ENCODE measurements at regions not wholly inside any gene's neighbourhood (a gene's known extent, or its start where the extent isn't known, plus 50 kb on each side); places are given as distances from the start of the nearest gene placed in this dataset.
"Not testable (repeated sequence)": the region's sequence is repeated elsewhere in the genome, so short reads cannot be mapped to it uniquely, and the experiment has no call there.

GRCh38 chr1:60791226-60791625 is 291.1 kb upstream of the NFIA start:
- CTCF ChIA-PET: no interaction called here

GRCh38 chr1:60773099-60773498 is 309.3 kb upstream of the NFIA start:
- H3K4me3 Mint-ChIP-seq; H3K27ac ChIP-seq (ENCODE audit: low read depth in 1 of 2, low read length in 2 of 2); H3K36me3 ChIP-seq (ENCODE audit: insufficient read depth, low read length); ATAC-seq (ENCODE audit: poor library complexity); H3K4me1 Mint-ChIP-seq (ENCODE audit: low read depth); H3K4me3 ChIP-seq (ENCODE audit: low read length); H3K9me3 Mint-ChIP-seq; H3K27me3 Mint-ChIP-seq; H3K4me1 ChIP-seq (ENCODE audit: insufficient read depth, low read length); H3K27ac Mint-ChIP-seq; H3K9me3 ChIP-seq (ENCODE audit: control insufficient read depth in 1 of 2, insufficient read depth in 1 of 2, low read length in 2 of 2); H3K27me3 ChIP-seq (ENCODE audit: control insufficient read depth in 1 of 2, insufficient read depth in 2 of 2, low read length in 2 of 2); H3K36me3 Mint-ChIP-seq (ENCODE audit: low read depth); intact Hi-C loops (cut with DNase I, micrococcal nuclease); DNase-seq; POLR2A ChIA-PET; CTCF ChIA-PET: not testable (repeated sequence)

More at GRCh38 chr1:60791226-60791625, 291.1 kb upstream of the NFIA start:
- no peak for ATAC-seq (ENCODE audit: poor library complexity)
- no peak for DNase-seq
- no peaks in the 10 kb centered on the region for H3K9me3 ChIP-seq (ENCODE audit: control insufficient read depth in 1 of 2, insufficient read depth in 1 of 2, low read length in 2 of 2)
- no peak overlapping the region for H3K4me3 ChIP-seq (ENCODE audit: low read length)
- H3K27me3 ChIP-seq (ENCODE audit: control insufficient read depth in 1 of 2, insufficient read depth in 2 of 2, low read length in 2 of 2): no peaks in the 10 kb centered on the region
- no peak overlapping the region for H3K27ac Mint-ChIP-seq
- H3K4me3 Mint-ChIP-seq: no peak overlapping the region
- no peaks in the 10 kb centered on the region for H3K4me1 Mint-ChIP-seq (ENCODE audit: low read depth)
- H3K9me3 Mint-ChIP-seq: peaks cover 2% of the 10 kb centered on the region
- H3K36me3 Mint-ChIP-seq (ENCODE audit: low read depth): no peaks in the 10 kb centered on the region
- POLR2A ChIA-PET: no interaction called here
- no peaks in the 10 kb centered on the region for H3K36me3 ChIP-seq (ENCODE audit: insufficient read depth, low read length)
- no peak overlapping the region for H3K27ac ChIP-seq (ENCODE audit: low read depth in 1 of 2, low read length in 2 of 2)
- H3K4me1 ChIP-seq (ENCODE audit: insufficient read depth, low read length): no peaks in the 10 kb centered on the region
- intact Hi-C loops (cut with DNase I, micrococcal nuclease): no loop called here
- no peaks in the 10 kb centered on the region for H3K27me3 Mint-ChIP-seq
- TF ChIP-seq CTCF (IDR thresholded peaks at IDR 0.05): no peak

GRCh38 chr1:60769082-60769481 is 313.3 kb upstream of the NFIA start:
- ChIA-PET CTCF (no interaction called here), POLR2A (no interaction called here)
- Mint-ChIP-seq H3K4me1 (ENCODE audit: low read depth) (no peaks in the 10 kb centered on the region), H3K4me3 (no peak overlapping the region), H3K27ac (no peak overlapping the region), H3K36me3 (ENCODE audit: low read depth) (no peaks in the 10 kb centered on the region), H3K27me3 (peaks cover 4% of the 10 kb centered on the region), H3K9me3 (peaks cover 3% of the 10 kb centered on the region)
- intact Hi-C loops (cut with DNase I, micrococcal nuclease): no loop called here
- no peaks in the 10 kb centered on the region for H3K9me3 ChIP-seq (ENCODE audit: control insufficient read depth in 1 of 2, insufficient read depth in 1 of 2, low read length in 2 of 2)
- no peak overlapping the region for H3K4me3 ChIP-seq (ENCODE audit: low read length)
- ATAC-seq (ENCODE audit: poor library complexity): no peak
- H3K36me3 ChIP-seq (ENCODE audit: insufficient read depth, low read length): no peaks in the 10 kb centered on the region
- no peak for TF ChIP-seq CTCF (IDR thresholded peaks at IDR 0.05)
- H3K27ac ChIP-seq (ENCODE audit: low read depth in 1 of 2, low read length in 2 of 2): no peak overlapping the region
- DNase-seq: no peak
- no peaks in the 10 kb centered on the region for H3K4me1 ChIP-seq (ENCODE audit: insufficient read depth, low read length)
- no peaks in the 10 kb centered on the region for H3K27me3 ChIP-seq (ENCODE audit: control insufficient read depth in 1 of 2, insufficient read depth in 2 of 2, low read length in 2 of 2)

GRCh38 chr1:60765204-60765603 is 317.2 kb upstream of the NFIA start:
- no peak for DNase-seq
- Histone ChIP-seq H3K9me3 (ENCODE audit: control insufficient read depth in 1 of 2, insufficient read depth in 1 of 2, low read length in 2 of 2) (no peaks in the 10 kb centered on the region), H3K27me3 (ENCODE audit: control insufficient read depth in 1 of 2, insufficient read depth in 2 of 2, low read length in 2 of 2) (no peaks in the 10 kb centered on the region), H3K36me3 (ENCODE audit: insufficient read depth, low read length) (no peaks in the 10 kb centered on the region), H3K4me1 (ENCODE audit: insufficient read depth, low read length) (no peaks in the 10 kb centered on the region), H3K27ac (ENCODE audit: low read depth in 1 of 2, low read length in 2 of 2) (no peak overlapping the region), H3K4me3 (ENCODE audit: low read length) (no peak overlapping the region)
- no peak for TF ChIP-seq CTCF (IDR thresholded peaks at IDR 0.05)
- Mint-ChIP-seq H3K4me1 (ENCODE audit: low read depth) (no peaks in the 10 kb centered on the region), H3K4me3 (no peak overlapping the region), H3K36me3 (ENCODE audit: low read depth) (no peaks in the 10 kb centered on the region), H3K9me3 (no peaks in the 10 kb centered on the region), H3K27ac (no peak overlapping the region), H3K27me3 (peaks cover 4% of the 10 kb centered on the region)
- CTCF ChIA-PET: no interaction called here
- intact Hi-C loops (cut with DNase I, micrococcal nuclease): no loop called here
- no peak for ATAC-seq (ENCODE audit: poor library complexity)
- POLR2A ChIA-PET: no interaction called here

Measured in CD4-positive, alpha-beta T cell (primary cell).